ENCODE measurements at regions not wholly inside any gene's neighbourhood (a gene's known extent, or its start where the extent isn't known, plus 50 kb on each side); places are given as distances from the start of the nearest gene placed in this dataset.

DNA sequence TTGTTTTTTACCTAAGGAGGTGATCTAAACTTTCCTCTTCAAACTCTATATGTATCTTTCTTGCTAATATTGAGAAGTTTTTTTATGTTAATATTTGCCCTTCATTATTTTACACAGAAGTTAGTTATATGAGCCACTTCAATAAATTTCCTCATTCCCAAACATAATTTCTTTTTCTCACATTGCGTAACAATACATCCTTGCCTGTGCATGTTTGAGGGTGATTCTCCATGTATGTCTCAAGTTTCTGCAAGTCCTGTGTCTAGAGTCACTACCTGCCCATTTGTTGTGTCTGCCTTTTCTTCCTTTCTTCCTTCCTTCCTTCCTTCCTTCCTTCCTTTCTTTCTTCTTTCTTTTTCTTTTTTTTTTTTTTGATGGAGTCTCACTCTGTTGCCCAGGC, 2057.9 kb downstream of the PCDH7 start:
- CTCF ChIA-PET: no interaction called here
- POLR2A ChIA-PET: no interaction called here

DNA sequence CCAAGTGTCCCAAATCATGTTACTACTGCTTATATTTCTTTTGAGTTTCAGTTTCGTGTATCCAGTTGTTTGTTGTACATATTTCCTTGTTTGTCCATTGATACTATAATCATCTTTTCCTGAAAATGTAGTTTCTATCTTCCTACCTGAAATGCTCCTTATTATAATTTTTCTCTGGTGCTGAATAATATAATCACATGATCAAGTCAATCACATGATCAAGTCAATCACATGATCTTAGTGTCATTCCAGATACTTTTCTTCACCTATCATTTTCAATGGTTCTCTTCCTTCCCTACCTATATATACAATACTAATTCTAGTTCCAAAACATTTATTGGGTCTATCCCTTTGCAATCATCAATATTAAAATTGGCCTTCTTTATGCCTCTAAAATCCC, 2058.8 kb downstream of the PCDH7 start:
- CTCF ChIA-PET: no interaction called here

GRCh38 chr4:32789026-32789608, 2068.9 kb downstream of the PCDH7 start:
- CTCF ChIA-PET: no interaction called here
- POLR2A ChIA-PET: no interaction called here

More for the DNA sequence above, 2058.8 kb downstream of the PCDH7 start:
- POLR2A ChIA-PET: no interaction called here

DNA sequence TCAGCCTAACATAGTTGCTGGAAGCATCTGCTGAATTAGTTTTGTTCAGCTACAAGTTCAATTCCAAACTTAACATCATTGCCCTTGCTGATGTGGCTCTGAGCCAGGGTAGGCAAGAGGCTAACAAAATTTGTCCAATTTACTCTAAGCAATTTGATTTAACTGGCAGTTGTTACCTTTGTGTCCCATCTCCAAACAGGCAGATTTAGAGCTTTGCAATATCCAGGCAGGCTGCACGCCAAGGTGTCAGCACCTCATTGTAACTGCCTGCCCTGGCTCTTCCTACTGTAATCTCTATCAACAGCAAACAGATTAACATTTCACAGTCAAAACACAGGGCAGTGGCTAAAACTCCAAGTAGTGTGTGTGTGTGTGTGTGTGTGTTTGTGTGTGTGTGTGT, 2070.6 kb downstream of the PCDH7 start:
- ChIA-PET CTCF (no interaction called here), POLR2A (no interaction called here)

- ChIA-PET POLR2A (no interaction called here), CTCF (no interaction called here)
Measured at GRCh38 chr4:32798471-32799159, 2078.4 kb downstream of the PCDH7 start.

DNA sequence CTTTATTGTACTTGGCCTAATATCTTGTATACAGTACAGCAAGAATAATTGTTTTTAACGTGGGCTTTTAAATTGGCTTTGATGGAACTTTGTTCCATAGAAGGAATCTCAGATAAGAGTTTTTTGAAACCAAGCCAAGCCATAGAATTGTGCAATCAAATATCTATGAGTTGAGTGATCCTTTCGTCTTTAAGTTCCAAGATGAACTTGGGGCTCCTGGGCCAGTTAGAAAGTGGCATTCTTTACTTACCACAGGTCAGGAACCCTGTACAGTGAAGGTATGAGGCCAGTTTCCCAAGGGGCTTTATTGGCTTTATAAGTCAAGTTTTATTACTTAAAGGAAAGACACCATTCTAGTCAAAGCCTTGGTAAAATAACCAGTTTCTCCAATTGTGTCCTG, 2104.2 kb downstream of the PCDH7 start:
- POLR2A ChIA-PET: no interaction called here
- CTCF ChIA-PET: no interaction called here

DNA sequence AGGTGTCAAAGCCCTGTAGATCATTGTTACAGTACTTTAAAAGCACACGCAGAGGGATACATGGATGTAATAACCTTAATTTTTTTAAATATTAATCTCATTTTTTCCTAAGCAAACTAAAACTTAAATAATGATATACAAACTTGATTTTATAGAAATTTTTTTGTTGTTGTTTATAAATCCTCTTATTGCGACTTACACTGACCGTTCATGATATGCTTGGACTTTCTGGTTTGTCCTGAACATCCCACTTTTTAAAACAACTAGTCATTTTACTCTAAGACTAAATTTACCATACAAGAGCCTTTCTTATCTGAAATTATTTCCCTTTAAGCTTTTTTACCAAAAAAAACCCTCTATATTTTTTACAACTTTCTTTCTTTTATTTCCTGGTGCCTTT, 2106.0 kb downstream of the PCDH7 start:
- ChIA-PET CTCF (no interaction called here), POLR2A (no interaction called here)

DNA sequence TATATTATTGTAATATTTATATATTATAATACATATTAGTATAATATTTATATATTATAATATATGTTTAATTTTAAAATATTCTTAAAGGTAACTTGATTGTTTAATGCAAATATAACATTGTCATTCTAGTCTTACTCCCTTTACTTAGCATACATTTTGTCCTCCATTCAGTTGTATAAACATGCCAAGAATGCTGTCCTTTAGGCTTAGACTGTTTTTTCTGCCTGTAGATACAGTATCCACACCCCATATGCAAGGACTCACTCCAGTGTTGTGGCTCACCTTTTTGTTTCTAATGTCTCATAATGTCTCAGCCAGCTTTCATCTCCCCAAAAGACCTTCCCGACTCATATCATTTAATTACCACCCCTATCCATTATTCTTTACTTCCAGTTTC, 2110.0 kb downstream of the PCDH7 start:
- ChIA-PET POLR2A (no interaction called here), CTCF (no interaction called here)

DNA sequence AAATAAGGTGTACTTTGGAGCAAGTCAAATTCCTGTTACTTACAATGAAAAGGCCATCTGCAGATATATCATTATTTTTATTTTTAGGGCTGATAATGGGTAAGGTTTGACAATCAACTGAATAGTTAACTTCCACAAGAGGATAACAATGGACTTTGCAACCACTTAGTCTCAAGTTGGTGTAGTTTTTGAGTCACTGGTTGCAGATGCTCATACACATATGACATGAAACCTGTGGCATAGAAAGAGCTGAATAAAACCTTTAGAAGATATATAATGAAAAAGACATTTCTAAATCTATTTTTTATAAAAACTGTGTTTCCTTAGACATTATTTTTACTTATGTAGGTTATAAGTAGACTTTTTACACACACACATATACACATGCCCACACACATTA, 2110.9 kb downstream of the PCDH7 start:
- POLR2A ChIA-PET: no interaction called here
- CTCF ChIA-PET: interaction anchor here (1.2 kb wide), 1 partner anchor 10 kb away, joined by 3 read pairs; no protein-coding TSS in a partner anchor

DNA sequence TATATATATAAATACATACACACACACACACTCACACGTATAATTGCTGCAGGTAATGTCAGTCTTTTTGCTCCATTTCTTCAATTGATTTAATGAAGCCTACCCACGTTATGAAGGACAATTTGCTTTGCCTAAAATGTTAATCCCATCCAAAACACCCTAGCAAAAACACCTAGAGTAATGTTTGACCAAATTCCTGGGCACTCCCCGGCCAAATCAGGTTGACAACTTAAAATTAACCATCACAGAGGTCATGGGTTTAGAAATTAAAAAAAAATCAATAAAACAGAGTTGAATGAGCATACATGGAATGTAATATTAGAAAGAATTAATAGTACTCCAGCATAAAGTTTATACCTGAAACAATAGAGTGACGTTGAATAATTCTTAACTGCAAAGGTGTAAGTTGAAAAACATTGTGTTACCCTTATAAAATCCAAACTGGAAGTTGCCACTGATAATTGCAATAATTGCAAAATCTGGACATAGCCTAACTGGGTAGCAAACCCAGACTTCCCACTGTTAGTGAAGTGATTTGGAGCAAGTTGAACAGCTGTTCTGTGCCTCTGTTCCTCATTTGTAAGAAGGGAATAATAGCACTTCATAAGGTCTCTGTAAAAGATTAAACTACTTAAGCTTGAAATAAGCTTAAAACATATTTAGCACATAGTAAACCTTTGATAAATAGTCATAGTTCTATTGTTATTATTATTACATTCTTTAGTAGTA, 2120.5 kb downstream of the PCDH7 start:
- ChIA-PET CTCF (interaction anchor here (1.1 kb wide), 1 partner anchor 11 kb away, joined by 3 read pairs; no protein-coding TSS in a partner anchor), POLR2A (no interaction called here)

- ChIA-PET CTCF (interaction anchor here (0.7 to 1.1 kb wide), 2 partner anchors 10 kb away, joined by 3 read pairs; no protein-coding TSS in a partner anchor), POLR2A (no interaction called here)
Measured at GRCh38 chr4:32841217-32841616, 2121.0 kb downstream of the PCDH7 start.

DNA sequence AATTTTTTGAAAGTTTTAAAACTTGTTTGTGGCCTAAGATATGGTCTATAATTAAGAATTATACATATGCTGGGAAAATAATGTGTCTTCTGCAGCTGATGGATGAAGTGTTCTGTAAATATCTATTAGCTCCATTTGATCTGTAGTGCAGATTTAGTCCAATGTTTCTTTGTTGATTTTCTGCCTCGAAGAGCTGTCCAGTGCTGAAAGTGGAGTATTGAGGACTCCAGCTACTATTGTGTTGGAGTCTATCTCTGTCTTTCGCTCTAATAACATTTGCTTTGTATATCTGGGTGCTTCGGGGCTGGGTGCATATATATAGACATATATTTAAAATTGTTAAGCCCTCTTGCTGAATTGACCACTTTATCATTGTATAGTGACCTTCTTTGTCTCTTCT, 2127.3 kb downstream of the PCDH7 start:
- ChIA-PET POLR2A (no interaction called here), CTCF (no interaction called here)

- ChIA-PET CTCF (no interaction called here), POLR2A (no interaction called here)
Measured at GRCh38 chr4:32855622-32856021, 2135.5 kb downstream of the PCDH7 start.

DNA sequence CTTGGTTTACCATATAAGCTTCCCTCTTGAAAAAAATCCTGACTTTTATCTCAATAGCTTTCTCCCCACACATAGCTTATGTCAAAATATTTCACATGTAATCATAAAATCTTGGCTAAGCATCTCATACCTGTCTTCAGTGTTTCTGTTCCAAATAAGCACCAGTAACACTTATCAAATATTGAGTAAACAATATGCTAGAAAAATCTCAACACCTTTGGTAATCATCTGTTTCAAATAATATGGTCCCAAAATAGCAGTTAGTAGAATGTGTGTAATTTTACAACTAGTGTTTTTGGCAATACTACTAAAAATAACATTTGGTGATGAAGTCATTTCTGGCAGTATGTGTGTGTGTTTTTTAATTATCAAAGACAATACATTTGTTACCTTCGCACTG, 2138.2 kb downstream of the PCDH7 start:
- CTCF ChIA-PET: no interaction called here
- POLR2A ChIA-PET: no interaction called here

- ChIA-PET POLR2A (no interaction called here), CTCF (no interaction called here)
Measured at GRCh38 chr4:32858971-32859370, 2138.8 kb downstream of the PCDH7 start.

DNA sequence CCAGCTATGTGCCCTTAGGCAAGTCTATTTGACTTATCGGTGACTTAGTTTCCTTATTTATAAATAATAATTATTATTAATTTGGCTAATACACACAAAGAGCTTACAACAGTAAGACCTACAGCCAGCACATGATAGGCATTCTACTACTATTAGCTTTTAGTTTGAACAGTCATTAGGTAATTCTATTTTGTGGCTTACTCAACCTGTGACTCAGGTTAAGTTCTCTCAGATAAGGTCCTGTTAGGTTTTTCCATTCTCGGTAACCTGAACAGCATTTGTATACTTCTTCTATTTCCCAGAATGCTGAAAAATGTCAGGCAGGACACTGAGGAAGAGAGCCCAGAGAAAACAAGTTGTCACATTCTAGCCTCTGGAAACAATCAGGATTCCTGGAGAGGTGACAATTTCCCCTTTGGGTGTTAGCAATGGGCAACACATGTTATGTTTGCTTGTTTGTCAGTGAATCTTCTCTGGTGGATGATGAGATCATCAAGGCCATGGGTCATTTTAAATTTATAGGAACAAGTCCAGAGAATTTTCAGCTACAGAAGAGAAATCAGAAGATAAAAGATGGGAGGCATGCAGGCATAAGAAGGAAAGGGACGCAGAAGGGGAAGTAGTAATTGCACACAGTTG, 2144.7 kb downstream of the PCDH7 start:
- CTCF ChIA-PET: no interaction called here
- POLR2A ChIA-PET: interaction anchor here (0.5 kb wide), 1 partner anchor 129 kb away, joined by 7 read pairs; no protein-coding TSS in a partner anchor

- ChIA-PET POLR2A (no interaction called here), CTCF (no interaction called here)
Measured at GRCh38 chr4:32876546-32876945, 2156.4 kb downstream of the PCDH7 start.

- CTCF ChIA-PET: no interaction called here
- POLR2A ChIA-PET: no interaction called here
Measured at GRCh38 chr4:32879913-32880312, 2159.7 kb downstream of the PCDH7 start.

DNA sequence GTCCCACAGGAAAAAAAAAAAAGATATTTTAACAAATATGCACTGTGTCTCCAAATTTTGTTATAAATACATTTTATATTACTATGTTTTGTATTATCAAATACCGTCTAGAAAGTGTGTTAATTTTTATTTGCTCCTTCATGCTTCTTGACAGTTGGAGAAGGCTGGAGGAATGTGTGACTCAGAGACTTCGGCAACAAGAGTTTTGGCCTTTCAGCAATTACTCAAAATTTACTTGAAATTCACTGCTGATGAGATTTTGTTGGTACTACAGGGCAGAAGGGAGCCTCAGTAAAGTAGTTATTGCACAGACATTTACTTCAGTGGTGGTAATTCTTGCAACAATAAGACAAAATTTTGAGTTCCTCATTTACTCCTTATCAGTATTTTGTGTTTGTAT, 2164.0 kb downstream of the PCDH7 start:
- ChIA-PET POLR2A (no interaction called here), CTCF (no interaction called here)

DNA sequence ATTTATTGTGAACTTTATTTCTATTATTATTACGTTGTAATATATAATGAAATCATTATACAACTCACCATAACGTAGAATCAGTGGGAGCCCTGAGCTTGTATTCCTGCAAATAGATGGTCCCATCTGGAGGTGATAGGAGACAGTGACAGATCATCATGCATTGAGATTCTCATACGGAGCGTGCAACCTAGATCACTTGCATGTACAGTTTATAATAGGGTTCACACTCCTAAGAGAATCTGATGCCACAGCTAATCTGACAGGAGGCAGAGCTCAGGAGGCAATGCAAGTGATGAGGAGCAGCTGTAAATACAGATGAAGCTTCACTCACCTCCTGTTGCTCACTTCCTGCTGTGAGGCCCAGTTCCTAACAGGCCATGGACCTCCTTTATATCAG, 2170.2 kb downstream of the PCDH7 start:
- POLR2A ChIA-PET: no interaction called here
- CTCF ChIA-PET: no interaction called here

GRCh38 chr4:32909053-32909452, 2188.9 kb downstream of the PCDH7 start:
- ChIA-PET POLR2A (no interaction called here), CTCF (no interaction called here)

All from activated CD8-positive, alpha-beta memory T cell treated with anti-CD3 and anti-CD28 coated beads for 36 hours (primary cell).